Temporal lobe (tissue), 1 donor: ENCODE measurements at regions not wholly inside any gene's neighbourhood (a gene's known extent, or its start where the extent isn't known, plus 50 kb on each side); places are given as distances from the start of the nearest gene placed in this dataset. TPM values are rescaled to one million over a fixed set of nuclear protein-coding genes. Genes with fewer than 3 reads are reported as not detected.

Source experiments
- small RNA-seq: library from RNA; depleted of rRNA; stranded (forward); fragments of <200 nt; gene quantifications from one replicate; pipeline ENCODE3, GENCODE V24; 2014; ENCODE audit warnings: low replicate concordance

Small RNA genes in the stretch of these regions (small RNA-seq; reads per million reads assigned to genes)
- gene RNU6-657P: not detected
